Activated T-cell treated with anti-CD3 and anti-CD28 coated beads, Interleukin-2, amount 50 U/mL, for 4 hours (primary cell): ENCODE measurements at regions not wholly inside any gene's neighbourhood (a gene's known extent, or its start where the extent isn't known, plus 50 kb on each side); places are given as distances from the start of the nearest gene placed in this dataset.

Source experiments
- ATAC-seq, 2 donors: fragments of 200-7000 bp; cut with Tn5 transposase; one replicate each; pipeline ENCODE4 v1.10.0; 2021
- DNase-seq: peaks from one replicate; pipeline ENCODE4 v3.0.0-alpha.2; 2020
- H3K27me3 Mint-ChIP-seq: one replicate; pipeline ENCODE4 v1.8.0; 2021; ENCODE audit warnings: low read depth, mixed read lengths
- H3K36me3 Mint-ChIP-seq: one replicate; pipeline ENCODE4 v1.8.0; 2022; ENCODE audit warnings: mixed read lengths; ENCODE audit not compliant: insufficient read depth
- H3K4me1 Mint-ChIP-seq: one replicate; pipeline ENCODE4 v1.8.0; 2021; ENCODE audit warnings: low read depth, mixed read lengths
- H3K4me3 Mint-ChIP-seq: one replicate; pipeline ENCODE4 v1.8.0; 2021; ENCODE audit warnings: mild to moderate bottlenecking, moderate library complexity, mixed read lengths
- H3K9me3 Mint-ChIP-seq: one replicate; pipeline ENCODE4 v1.8.0; 2021; ENCODE audit warnings: mixed read lengths

DNA sequence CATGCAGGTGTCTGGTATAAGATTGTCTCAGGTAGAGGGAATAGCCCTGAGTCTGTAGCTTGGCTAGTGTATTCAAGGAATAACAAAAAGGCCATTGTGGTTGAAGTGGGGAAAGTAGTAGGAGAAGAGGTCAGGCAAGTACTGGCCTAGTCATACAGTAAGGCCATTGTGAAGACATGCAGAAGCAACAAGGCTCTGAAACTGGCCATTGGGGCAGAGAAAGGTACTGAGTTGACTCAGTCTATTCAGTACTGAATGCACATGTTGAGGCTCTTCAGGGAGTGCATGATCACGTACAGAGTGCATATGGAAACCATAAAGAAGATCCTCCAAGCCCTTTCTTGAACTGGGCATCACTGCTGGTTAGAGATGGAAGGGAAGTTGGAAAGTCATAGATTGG is 477.6 kb downstream of the SOX6 start:
- DNase-seq (no peak), ATAC-seq (no peak)
- no peak overlapping the region for H3K4me3 Mint-ChIP-seq
- no peaks in the 10 kb centered on the region for H3K4me1 Mint-ChIP-seq
- no peaks in the 10 kb centered on the region for H3K36me3 Mint-ChIP-seq
- H3K9me3 Mint-ChIP-seq: no peaks in the 10 kb centered on the region
- no peaks in the 10 kb centered on the region for H3K27me3 Mint-ChIP-seq

DNA sequence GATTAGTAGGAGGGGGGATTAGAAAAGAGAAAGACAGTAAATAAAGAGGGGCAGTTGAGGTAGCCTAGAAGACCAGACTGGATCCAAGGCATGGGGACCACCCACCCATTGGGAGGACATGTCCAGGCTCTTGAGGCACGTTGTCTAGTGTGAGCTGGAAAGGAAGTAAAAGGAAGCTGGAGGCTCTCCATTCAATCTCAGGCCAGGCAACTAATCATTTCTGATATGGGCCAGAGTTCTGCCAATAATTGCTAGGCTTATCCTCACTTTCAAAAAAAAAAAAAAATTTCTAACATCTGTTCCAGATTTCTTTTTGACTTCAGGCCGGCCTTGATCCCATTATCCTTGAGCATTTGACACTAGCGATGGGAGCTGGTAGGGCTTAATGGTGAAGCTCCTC is 476.1 kb downstream of the SOX6 start:
- H3K4me3 Mint-ChIP-seq: no peak overlapping the region
- H3K9me3 Mint-ChIP-seq: no peaks in the 10 kb centered on the region
- no peak for ATAC-seq
- DNase-seq: no peak
- no peaks in the 10 kb centered on the region for H3K4me1 Mint-ChIP-seq
- H3K27me3 Mint-ChIP-seq: no peaks in the 10 kb centered on the region
- H3K36me3 Mint-ChIP-seq: no peaks in the 10 kb centered on the region

DNA sequence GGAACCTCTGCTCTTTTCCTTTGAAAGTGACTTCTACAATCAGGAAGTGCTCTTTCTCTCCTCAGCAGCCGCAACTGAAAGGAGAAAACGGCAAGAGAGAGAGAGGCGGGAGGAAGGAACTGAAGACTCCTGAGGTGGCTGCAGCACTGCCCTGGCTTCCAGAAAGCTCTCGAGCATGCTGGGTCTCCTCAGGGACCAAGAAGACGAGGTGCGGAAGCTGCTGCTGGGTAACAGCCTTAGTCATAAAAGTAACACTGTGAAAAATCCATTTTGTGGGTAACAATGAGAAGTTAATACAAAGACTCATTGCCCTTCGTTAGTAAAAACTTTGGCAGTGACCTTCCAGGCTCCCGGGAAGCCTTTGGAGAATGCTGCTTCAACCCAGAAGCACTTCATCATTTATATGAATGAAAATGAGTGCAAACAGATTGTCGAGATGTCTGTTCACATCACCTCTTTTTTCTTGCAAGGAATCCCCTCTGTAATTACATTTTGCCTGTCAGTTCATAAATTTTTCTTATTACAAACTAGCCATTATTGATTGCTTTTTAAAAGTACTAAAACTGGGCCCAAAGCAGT is 473.4 kb downstream of the SOX6 start:
- ATAC-seq: no peak
- no peaks in the 10 kb centered on the region for H3K27me3 Mint-ChIP-seq

DNA sequence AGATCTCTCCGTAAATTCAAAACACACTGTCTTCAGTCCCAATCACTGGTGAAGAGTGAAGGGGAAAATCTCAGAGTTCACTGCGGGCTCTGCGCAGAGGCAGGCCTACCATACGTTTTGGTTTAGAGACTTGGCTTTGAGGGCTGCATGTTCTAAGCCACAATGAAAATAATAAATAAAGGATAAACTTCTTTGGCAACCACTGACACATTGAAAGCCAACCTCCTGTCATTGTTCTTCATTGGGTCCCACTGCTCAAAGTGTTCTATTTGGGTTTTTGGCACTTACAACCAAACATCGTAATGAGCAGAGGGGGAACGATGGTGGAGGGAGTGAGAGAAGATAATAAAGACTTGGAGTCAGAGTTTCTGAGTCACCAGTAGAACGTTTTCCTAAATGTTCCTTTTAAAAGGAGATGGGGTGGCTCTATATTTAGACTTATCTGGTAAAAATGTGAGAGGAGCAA is 472.9 kb downstream of the SOX6 start:
- Mint-ChIP-seq H3K4me1 (no peaks in the 10 kb centered on the region), H3K36me3 (no peaks in the 10 kb centered on the region), H3K27me3 (no peaks in the 10 kb centered on the region), H3K9me3 (no peaks in the 10 kb centered on the region), H3K4me3 (no peak overlapping the region)
- no peak for DNase-seq
- ATAC-seq: no peak

More for the DNA sequence above, 473.4 kb downstream of the SOX6 start:
- no peaks in the 10 kb centered on the region for H3K9me3 Mint-ChIP-seq
- no peak overlapping the region for H3K4me3 Mint-ChIP-seq
- H3K36me3 Mint-ChIP-seq: no peaks in the 10 kb centered on the region
- no peaks in the 10 kb centered on the region for H3K4me1 Mint-ChIP-seq
- DNase-seq: no peak

DNA sequence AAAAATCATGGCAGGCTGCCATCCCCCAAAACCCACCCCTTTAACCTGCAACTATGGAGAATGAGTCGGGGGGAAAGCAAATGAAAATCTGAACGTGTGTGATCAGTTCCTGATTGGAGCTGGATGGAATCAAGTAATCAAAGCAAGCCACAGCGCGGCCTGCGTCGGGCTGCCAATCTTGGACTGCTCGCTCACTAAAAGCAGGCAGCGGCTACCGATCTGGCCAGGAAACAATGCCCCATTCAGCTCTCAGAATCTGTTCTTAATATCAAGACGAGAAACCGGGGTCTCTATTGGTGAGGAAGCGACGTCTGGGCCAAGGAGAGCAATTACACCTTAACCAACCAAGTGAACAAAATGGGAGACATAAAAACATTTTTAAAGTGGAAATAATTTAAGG is 472.2 kb downstream of the SOX6 start:
- Mint-ChIP-seq H3K4me3 (no peak overlapping the region), H3K4me1 (no peaks in the 10 kb centered on the region), H3K27me3 (no peaks in the 10 kb centered on the region), H3K36me3 (no peaks in the 10 kb centered on the region), H3K9me3 (no peaks in the 10 kb centered on the region)
- ATAC-seq (no peak), DNase-seq (no peak)

DNA sequence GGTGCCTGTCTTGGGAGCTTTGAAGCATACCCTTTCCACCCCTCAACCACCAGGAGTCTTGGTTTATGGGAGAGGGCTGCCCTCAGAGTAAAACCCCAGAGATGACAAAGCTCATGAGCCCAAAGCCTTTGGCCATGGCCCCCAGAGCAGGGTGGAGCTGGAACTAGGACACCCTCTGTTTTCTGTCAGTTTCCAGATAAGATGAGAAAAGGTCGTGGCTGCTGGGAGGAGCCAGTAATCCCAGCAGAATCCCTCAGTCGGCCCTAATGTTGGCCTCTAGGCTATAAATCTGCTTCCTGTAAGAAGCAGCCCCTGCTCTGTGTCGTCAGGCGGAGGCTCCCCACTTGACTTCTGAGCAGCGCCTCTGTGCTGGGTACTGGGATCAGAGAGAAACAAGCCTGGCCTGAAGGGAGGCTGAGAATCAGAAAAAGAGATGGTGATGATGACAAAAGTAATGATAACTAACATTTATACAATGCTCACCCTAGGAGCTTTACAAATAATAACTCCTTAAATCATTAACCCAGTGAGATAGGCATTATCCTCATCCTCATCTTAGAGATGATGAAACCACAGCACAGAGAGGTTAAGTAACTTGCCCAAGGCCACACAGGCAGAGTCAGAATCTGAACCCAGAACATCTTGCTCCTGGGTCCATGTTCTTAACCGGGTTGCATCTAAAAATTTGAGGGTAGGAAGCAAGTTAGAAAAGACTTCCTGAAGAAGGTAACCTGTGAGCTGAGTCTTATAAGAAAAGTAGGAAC is 471.4 kb downstream of the SOX6 start:
- Mint-ChIP-seq H3K9me3 (no peaks in the 10 kb centered on the region), H3K36me3 (no peaks in the 10 kb centered on the region), H3K4me1 (no peaks in the 10 kb centered on the region), H3K4me3 (no peak overlapping the region), H3K27me3 (no peaks in the 10 kb centered on the region)
- DNase-seq (no peak), ATAC-seq (no peak)

DNA sequence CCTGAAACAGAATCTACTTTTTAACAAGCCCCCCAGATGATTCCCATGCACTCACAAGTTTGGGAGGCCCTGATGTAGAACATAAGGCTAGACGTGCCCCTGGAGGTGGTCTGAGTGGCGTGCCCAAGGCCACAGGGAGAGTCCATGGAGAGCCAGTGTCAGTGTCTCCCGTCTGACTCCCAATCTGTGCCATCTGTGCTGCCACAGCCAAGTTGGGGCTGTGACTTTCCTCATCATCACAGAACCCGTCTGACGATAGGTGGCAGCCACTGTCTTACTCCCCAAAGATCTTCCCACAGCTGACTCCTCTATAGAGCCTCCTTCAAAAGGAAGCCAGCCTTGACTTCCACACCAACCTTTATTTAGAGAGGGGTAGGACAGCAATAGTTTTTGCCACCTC is 470.5 kb downstream of the SOX6 start:
- no peaks in the 10 kb centered on the region for H3K27me3 Mint-ChIP-seq
- H3K4me3 Mint-ChIP-seq: no peak overlapping the region
- H3K9me3 Mint-ChIP-seq: no peaks in the 10 kb centered on the region
- no peaks in the 10 kb centered on the region for H3K36me3 Mint-ChIP-seq
- DNase-seq: no peak
- H3K4me1 Mint-ChIP-seq: no peaks in the 10 kb centered on the region
- ATAC-seq: no peak

DNA sequence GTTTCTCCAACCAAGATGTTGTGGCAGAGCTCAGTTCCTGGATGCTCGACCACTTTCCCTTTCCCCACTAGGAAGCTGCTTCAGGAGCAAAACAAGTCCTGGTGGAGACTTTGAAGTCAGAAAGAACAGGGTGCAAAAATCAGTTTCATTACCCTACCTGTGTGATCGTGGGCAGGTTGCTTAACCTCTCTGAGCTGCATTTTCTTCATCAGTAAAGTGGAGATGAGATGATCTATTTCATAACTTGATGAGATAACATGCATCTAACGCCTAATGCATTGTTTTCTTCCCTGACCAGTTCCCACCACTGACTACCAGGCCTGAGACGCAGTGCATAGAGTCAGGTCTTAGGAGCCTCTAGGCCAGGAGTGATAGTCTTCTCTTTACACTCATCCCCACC is 470.0 kb downstream of the SOX6 start:
- H3K36me3 Mint-ChIP-seq: no peaks in the 10 kb centered on the region
- H3K4me3 Mint-ChIP-seq: no peak overlapping the region
- H3K9me3 Mint-ChIP-seq: no peaks in the 10 kb centered on the region
- DNase-seq: no peak
- no peaks in the 10 kb centered on the region for H3K4me1 Mint-ChIP-seq
- no peak for ATAC-seq
- H3K27me3 Mint-ChIP-seq: no peaks in the 10 kb centered on the region

DNA sequence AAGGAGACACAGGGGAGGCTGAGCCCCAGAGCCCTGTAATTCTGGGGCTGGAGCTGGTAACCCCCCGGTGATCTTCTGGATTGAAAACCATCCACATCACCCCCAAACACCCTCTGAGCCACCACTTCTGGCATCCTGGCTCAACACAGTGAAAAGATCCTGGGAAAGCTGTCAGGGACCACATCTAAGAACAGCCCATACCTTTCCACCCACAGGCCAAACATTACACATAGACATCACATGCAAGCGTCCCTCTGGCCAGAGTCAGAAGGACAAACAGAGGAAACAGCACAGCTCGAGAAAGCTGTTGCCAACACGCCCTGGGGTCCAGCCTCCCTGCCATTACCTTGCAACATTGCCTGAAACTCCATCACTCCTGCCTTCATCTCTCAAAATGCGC is 469.5 kb downstream of the SOX6 start:
- Mint-ChIP-seq H3K4me1 (no peaks in the 10 kb centered on the region), H3K36me3 (no peaks in the 10 kb centered on the region), H3K9me3 (no peaks in the 10 kb centered on the region), H3K27me3 (no peaks in the 10 kb centered on the region), H3K4me3 (no peak overlapping the region)
- ATAC-seq (no peak), DNase-seq (no peak)

DNA sequence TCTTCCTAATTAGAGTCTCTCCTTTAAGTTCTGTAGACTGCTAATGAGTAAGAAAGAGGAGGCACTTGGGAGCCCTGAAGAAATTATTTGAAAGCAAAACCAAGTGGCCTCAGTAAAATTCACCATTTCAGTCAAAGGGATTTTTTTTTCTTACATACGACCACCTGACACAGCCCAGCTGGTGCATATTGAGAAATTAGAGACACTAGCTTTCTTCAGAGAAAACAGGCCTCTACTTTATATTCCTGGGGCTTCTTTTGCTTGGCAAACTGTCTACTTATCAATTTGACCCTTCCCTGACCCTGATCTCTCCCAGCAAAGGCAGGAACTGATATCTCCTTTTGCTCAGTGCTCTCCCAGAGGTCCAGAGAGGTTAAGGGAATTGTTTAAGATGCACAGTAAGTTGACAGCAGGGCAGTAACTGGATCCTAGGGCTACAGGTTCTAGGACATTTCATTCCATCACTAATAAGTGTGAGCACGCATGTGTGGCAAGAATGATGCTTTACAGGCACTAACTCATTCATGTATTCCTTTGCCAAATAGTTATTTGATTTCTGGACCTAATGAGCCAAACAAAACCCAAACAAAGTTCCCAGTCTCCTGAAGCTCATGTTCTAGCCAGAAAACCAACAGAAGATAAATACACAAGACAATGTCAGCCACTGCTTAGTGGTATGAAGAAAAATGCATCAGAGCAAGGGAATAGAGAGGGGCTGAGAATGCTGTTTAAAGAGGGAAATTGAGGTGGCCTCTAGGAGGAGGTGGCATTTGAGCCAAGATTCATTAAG is 467.6 kb downstream of the SOX6 start:
- DNase-seq: no peak
- H3K4me1 Mint-ChIP-seq: no peaks in the 10 kb centered on the region
- no peaks in the 10 kb centered on the region for H3K36me3 Mint-ChIP-seq
- no peak overlapping the region for H3K4me3 Mint-ChIP-seq
- H3K9me3 Mint-ChIP-seq: no peaks in the 10 kb centered on the region
- ATAC-seq: no peak
- no peaks in the 10 kb centered on the region for H3K27me3 Mint-ChIP-seq

DNA sequence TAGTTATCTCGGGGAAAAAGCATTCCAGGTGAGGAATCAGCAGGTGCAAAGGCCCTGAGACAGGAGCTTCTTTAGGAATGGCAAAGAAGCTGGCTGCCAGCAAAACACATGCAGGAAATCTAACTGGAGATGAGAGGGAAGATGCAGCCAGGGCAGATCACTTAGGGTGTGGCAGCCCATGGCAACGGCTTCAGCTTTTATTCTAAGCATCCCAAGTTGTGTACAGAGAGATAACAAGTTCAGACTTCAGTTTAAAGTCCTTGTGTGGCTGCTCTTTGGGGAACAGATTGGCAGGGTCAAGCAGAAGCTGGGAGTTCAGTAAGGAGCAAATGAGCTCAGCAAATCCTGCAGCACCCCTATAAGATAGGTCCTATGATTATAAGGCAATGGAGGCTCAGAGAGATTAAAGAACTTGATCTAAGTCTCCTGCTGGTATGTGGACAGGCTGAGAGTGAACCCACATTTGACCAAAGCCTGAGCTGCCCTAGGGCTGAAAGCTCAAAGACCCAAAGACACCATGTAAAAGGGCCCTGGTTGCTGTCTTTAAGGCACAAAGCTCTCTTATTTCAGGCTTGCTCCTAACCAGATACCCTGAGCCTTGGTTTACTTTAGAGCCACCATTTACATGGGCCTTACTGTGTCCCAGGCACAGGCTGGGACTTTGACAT is 466.8 kb downstream of the SOX6 start:
- Mint-ChIP-seq H3K9me3 (no peaks in the 10 kb centered on the region), H3K36me3 (no peaks in the 10 kb centered on the region), H3K4me3 (no peak overlapping the region), H3K27me3 (no peaks in the 10 kb centered on the region), H3K4me1 (no peaks in the 10 kb centered on the region)
- no peak for DNase-seq
- no peak for ATAC-seq

DNA sequence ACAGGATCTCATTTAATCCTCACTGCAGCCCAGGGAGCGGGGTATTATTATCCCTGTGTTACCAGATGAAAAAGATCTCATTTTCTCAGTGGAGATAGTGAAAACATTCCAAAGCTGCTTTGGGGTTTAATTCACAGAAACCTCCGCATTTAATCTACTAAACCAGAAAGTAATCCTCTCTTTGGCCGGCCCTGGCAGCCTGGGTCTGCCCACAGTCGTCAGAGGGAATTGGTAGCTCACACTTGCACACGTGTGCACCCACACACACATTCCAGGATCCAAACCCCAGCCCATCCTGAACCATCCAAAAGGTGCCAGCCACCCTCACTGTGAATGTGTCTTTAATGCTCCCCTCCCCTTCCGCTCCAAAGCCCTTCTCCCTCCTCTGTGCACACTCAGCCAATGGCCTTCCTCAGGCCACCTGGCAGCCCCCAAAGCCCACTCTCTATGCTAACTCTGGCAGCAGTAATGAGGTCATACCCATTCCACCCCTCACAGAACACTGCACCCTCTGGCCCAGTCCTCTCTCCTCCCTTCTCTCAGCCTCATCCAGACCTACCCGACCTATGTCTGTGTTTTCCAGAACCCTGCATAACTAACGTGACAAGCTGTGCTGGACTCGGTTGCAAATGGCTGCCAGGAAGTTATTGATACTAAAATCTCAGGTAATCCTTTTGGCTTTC is 466.2 kb downstream of the SOX6 start:
- DNase-seq (no peak), ATAC-seq (no peak)
- Mint-ChIP-seq H3K36me3 (no peaks in the 10 kb centered on the region), H3K4me3 (no peak overlapping the region), H3K4me1 (no peaks in the 10 kb centered on the region), H3K27me3 (no peaks in the 10 kb centered on the region), H3K9me3 (no peaks in the 10 kb centered on the region)

DNA sequence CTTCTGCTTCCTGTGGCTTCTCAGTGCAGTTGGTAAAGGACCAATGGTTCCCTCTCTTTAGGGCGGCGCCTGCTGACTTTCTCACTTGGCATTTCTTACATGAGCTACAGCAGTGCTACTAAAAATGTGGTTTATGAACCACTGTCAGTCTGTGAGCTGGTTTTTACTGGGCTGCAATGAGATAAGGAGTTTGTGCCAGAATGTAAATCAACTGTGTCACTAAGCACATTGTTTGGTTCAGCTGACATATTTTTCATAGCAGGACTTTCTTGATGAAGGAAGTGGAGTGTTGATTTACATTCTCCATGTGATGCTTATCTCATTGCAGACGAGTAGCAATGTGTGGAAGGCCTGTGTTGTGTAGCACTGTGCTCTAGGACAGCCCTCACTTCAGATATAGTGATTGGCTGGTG is 463.3 kb downstream of the SOX6 start:
- H3K36me3 Mint-ChIP-seq: no peaks in the 10 kb centered on the region
- H3K4me1 Mint-ChIP-seq: no peaks in the 10 kb centered on the region
- no peak overlapping the region for H3K4me3 Mint-ChIP-seq
- no peaks in the 10 kb centered on the region for H3K27me3 Mint-ChIP-seq
- ATAC-seq (no peak), DNase-seq (no peak)
- H3K9me3 Mint-ChIP-seq: no peaks in the 10 kb centered on the region

DNA sequence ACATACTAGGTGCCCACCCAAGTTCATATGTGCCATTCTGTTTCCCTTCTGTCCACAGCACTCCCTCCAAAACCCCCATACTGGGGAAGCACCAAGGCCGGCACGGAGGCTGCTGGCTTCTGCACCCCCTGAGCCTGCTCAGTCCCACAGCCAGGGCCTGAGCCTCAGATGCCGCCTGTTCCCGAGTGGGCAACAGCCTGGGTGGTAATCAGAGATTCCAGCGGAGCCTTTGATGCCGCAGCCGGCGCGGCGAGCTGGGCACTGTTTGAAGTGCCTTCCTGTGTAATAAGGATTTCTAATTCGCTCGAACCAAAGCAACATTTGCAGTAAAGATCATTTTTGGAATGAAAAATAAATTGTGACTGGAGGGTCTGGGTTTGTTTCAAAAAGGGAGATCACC is 460.3 kb downstream of the SOX6 start:
- Mint-ChIP-seq H3K27me3 (no peaks in the 10 kb centered on the region), H3K9me3 (no peaks in the 10 kb centered on the region), H3K4me3 (no peak overlapping the region), H3K4me1 (no peaks in the 10 kb centered on the region), H3K36me3 (no peaks in the 10 kb centered on the region)
- ATAC-seq (no peak), DNase-seq (no peak)
